ENCODE measurements at regions not wholly inside any gene's neighbourhood (a gene's known extent, or its start where the extent isn't known, plus 50 kb on each side); places are given as distances from the start of the nearest gene placed in this dataset.

GRCh38 chr17:52636443-52636842, 477.9 kb upstream of the CA10 start:
- no peak overlapping the region for H3K9ac ChIP-seq (ENCODE audit: low read length)
- TF ChIP-seq EZH2 (IDR thresholded peaks at IDR 0.05; ENCODE audit: borderline replicate concordance, low read length) (no peak), CTCF (IDR thresholded peaks at IDR 0.05; ENCODE audit: low read length) (no peak)
- H3F3A ChIP-seq (ENCODE audit: insufficient read depth, low read length): no peaks in the 10 kb centered on the region
- H3K9me3 ChIP-seq (ENCODE audit: low read length): no peaks in the 10 kb centered on the region
- no peak overlapping the region for H3K4me2 ChIP-seq (ENCODE audit: low read length)
- H3K27ac ChIP-seq (ENCODE audit: low read depth, low read length, poor library complexity, severe bottlenecking): no peak overlapping the region
- H4K20me1 ChIP-seq (ENCODE audit: insufficient read depth, low read length): no peaks in the 10 kb centered on the region
- H3K79me2 ChIP-seq (ENCODE audit: insufficient read depth, low read length): no peaks in the 10 kb centered on the region
- no peaks in the 10 kb centered on the region for H3K27me3 ChIP-seq (ENCODE audit: insufficient read depth, low read length)
- no peak overlapping the region for H2AFZ ChIP-seq (ENCODE audit: low read length)
- no peaks in the 10 kb centered on the region for H3K9me2 ChIP-seq (ENCODE audit: low read depth, low read length)
- no peaks in the 10 kb centered on the region for H3K4me1 ChIP-seq (ENCODE audit: insufficient read depth, low read length, severe bottlenecking)
- no peaks in the 10 kb centered on the region for H3K36me3 ChIP-seq (ENCODE audit: insufficient read depth, low read length)
- no peak overlapping the region for H3K4me3 ChIP-seq (ENCODE audit: low read depth, low read length, poor library complexity, severe bottlenecking)

GRCh38 chr17:52606590-52606989, 448.1 kb upstream of the CA10 start:
- no peak overlapping the region for H3K4me3 ChIP-seq (ENCODE audit: low read depth, low read length, poor library complexity, severe bottlenecking)
- no peak overlapping the region for H3K27ac ChIP-seq (ENCODE audit: low read depth, low read length, poor library complexity, severe bottlenecking)

GRCh38 chr17:52606098-52606497, 447.6 kb upstream of the CA10 start:
- Histone ChIP-seq H3K9ac (ENCODE audit: low read length) (no peak overlapping the region), H4K20me1 (ENCODE audit: insufficient read depth, low read length) (no peaks in the 10 kb centered on the region), H3K4me2 (ENCODE audit: low read length) (no peak overlapping the region), H3K9me3 (ENCODE audit: low read length) (no peaks in the 10 kb centered on the region), H3K36me3 (ENCODE audit: insufficient read depth, low read length) (no peaks in the 10 kb centered on the region), H3K27me3 (ENCODE audit: insufficient read depth, low read length) (no peaks in the 10 kb centered on the region), H3K9me2 (ENCODE audit: low read depth, low read length) (no peaks in the 10 kb centered on the region), H3F3A (ENCODE audit: insufficient read depth, low read length) (no peaks in the 10 kb centered on the region), H3K4me3 (ENCODE audit: low read depth, low read length, poor library complexity, severe bottlenecking) (no peak overlapping the region), H3K27ac (ENCODE audit: low read depth, low read length, poor library complexity, severe bottlenecking) (no peak overlapping the region), H3K4me1 (ENCODE audit: insufficient read depth, low read length, severe bottlenecking) (no peaks in the 10 kb centered on the region), H3K79me2 (ENCODE audit: insufficient read depth, low read length) (no peaks in the 10 kb centered on the region), H2AFZ (ENCODE audit: low read length) (no peak overlapping the region)
- TF ChIP-seq CTCF (IDR thresholded peaks at IDR 0.05; ENCODE audit: low read length): no peak
- no peak for TF ChIP-seq EZH2 (IDR thresholded peaks at IDR 0.05; ENCODE audit: borderline replicate concordance, low read length)

More at GRCh38 chr17:52606590-52606989, 448.1 kb upstream of the CA10 start:
- Histone ChIP-seq H3K27me3 (ENCODE audit: insufficient read depth, low read length) (no peaks in the 10 kb centered on the region), H3K9me3 (ENCODE audit: low read length) (no peaks in the 10 kb centered on the region), H3K9me2 (ENCODE audit: low read depth, low read length) (no peaks in the 10 kb centered on the region), H3F3A (ENCODE audit: insufficient read depth, low read length) (no peaks in the 10 kb centered on the region), H3K9ac (ENCODE audit: low read length) (no peak overlapping the region), H3K4me1 (ENCODE audit: insufficient read depth, low read length, severe bottlenecking) (no peaks in the 10 kb centered on the region), H3K36me3 (ENCODE audit: insufficient read depth, low read length) (no peaks in the 10 kb centered on the region), H2AFZ (ENCODE audit: low read length) (no peak overlapping the region), H4K20me1 (ENCODE audit: insufficient read depth, low read length) (no peaks in the 10 kb centered on the region), H3K79me2 (ENCODE audit: insufficient read depth, low read length) (no peaks in the 10 kb centered on the region), H3K4me2 (ENCODE audit: low read length) (no peak overlapping the region)
- TF ChIP-seq EZH2 (IDR thresholded peaks at IDR 0.05; ENCODE audit: borderline replicate concordance, low read length): no peak
- no peak for TF ChIP-seq CTCF (IDR thresholded peaks at IDR 0.05; ENCODE audit: low read length)

Data from OCI-LY1 (cell line).